GM18520 (cell line): ENCODE measurements at regions not wholly inside any gene's neighbourhood (a gene's known extent, or its start where the extent isn't known, plus 50 kb on each side); places are given as distances from the start of the nearest gene placed in this dataset.
"Not testable (repeated sequence)": the region's sequence is repeated elsewhere in the genome, so short reads cannot be mapped to it uniquely, and the experiment has no call there.

ENCODE experiments used
- ATAC-seq: cut with Tn5 transposase; IDR thresholded peaks from one replicate; pipeline ENCODE4 v1.9.1; 2021; ENCODE audit not compliant: unreplicated experiment

GRCh38 chr4:148692242-148692641 is 250.0 kb upstream of the NR3C2 start:
- ATAC-seq = no peak

DNA sequence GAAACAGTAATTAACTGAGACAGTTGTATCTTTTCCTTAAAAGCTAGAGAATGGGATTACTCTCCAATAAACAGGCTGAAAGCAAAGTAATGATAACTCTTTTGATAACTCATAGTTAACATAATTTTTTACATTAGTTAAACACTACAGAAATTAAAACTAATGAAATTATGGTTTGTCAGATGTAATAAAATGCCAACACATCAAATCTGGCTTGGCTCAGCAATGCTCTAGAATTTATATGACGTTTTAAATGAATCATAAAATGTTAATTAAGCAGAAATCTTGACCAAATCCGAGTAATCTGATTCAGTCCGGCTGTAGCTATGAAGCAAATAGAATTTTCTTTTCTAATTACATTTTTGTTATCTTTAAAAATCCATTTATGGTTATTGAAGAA is 244.2 kb upstream of the NR3C2 start:
- no peak for ATAC-seq

GRCh38 chr4:148684638-148685037 is 242.4 kb upstream of the NR3C2 start:
- ATAC-seq = no peak

DNA sequence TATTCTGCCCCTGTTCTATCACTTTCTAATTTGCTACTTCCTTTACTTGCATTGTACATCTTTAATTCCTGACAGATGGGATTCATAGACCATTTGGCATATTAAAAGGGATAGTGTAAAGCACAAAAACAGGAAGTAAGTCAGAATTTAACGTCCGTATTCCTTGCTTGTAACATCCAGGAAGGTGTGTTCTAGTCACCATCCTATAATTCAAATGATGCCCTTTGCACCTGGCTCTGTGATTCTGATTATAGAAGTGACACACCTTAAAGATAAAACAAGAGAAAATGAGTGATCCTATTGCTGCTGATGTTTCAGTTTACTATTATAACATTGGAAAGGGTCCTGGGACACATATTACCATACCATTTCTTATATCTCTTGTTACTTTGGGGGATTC is 238.7 kb upstream of the NR3C2 start:
- ATAC-seq = no peak

DNA sequence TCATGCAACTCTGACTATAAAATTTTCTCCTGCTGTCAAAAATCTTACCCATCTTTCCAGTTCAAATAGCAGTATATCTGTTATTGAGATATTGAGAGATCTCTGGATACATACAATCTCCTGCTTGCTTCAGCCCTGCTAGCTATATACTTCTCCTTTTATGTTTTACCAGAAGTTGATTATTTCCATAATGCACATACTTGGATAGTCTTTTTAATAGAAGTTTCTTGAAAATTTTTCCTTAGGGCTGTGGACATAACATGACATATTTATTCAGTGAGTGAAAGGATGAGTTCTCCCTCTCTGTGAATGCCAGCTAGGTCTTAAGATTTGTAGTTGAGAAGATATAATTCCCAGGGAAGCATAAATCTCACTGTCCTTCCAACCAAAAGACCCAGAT is 234.1 kb upstream of the NR3C2 start:
- ATAC-seq = no peak

DNA sequence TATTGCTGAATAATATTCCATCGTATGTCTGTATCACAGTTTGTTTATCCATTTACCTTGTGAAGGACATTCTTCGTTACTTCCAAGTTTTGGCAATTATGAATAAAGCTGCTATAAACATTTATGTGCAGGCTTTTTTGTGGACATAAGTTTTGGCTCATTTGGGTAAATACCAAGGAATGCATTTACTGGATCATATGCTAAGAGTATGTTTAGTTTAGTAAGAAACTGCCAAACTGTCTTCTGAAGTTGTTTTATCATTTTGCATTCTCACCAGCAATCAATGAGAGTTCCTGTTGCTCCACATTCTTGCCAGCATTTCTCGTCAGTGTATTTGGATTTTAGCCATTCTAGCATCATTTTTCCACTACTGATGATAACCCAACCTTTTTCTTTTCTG is 232.7 kb upstream of the NR3C2 start:
- ATAC-seq = no peak

DNA sequence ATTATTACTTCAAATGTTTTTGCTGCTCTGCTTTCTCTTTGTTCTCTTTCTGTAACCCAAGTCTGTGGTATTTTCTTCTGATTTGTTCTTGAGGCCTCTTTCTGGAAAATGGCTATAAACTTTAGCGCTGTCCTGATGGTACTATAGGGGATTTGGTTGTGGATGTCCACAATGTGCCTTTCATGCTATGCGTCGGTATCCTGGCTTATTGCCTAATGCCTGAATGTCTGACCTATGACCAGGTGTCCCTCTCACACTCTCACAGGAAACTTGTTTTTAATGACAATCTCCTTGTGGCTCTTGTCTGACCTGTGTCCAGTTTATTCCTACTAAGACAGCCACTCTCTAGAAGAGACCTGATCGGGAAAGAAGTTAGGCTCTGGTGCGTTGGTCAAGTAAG is 222.4 kb upstream of the NR3C2 start:
- ATAC-seq = no peak

GRCh38 chr4:148654131-148654530 is 211.9 kb upstream of the NR3C2 start:
- ATAC-seq = no peak

GRCh38 chr4:148653681-148654080 is 211.5 kb upstream of the NR3C2 start:
- ATAC-seq = no peak

DNA sequence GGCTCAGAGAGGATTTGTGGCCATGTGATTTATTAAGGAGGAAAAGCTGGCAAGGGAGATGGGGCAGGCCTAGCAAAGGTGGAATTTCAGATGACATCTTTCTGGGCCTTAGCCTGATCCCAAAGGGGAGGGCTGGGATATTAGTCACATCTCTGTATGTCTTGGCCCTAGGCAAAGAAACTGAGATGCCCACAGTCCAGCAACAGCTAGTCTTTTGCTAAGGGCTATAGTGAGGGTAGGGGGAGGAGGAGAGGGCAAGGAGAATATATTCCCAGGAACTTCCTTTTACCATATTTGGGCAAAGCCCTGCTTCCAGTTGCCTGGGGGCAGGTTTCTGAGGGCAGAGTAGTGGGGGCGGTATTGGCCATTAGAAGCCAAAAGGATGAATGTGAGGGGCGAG is 209.8 kb upstream of the NR3C2 start:
- no peak for ATAC-seq

- no peak for ATAC-seq
Measured at GRCh38 chr4:148649652-148650331, 207.6 kb upstream of the NR3C2 start.

DNA sequence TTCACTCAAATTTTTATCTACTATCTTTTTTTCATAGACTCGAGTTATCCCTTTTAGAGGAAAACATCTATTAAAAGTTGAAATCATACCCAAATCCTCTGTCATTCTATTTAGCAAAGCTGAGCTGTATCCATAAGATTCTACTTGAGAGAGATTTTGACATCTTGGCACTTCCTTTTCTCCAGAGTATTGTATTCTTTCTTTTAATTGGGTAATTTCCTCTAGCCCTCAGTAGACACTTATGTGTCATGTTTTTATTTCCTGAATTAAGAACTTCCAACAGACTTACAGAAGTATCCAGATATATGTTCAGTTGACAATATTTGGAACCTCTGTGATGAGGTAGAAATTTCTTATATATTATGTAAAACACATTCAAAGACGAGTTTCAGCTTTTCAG is 201.6 kb upstream of the NR3C2 start:
- no peak for ATAC-seq

DNA sequence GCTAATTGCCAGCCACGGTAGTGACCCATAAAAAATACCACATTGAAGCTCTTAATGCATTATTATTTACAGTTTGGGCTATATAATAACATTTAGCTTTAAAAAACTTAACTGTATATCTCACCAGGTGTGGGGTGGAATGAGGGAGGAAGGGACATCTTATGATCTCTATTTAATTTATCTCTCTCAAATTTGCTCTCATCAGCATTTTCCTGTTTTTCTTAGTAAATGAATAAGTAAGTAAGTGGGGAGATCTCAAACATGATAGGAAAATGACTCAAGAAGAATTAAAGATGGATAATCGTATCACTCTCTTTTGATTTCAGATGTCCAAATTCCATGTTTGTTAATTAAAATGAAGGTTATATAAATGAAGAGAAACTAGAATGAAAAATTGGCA is 200.7 kb upstream of the NR3C2 start:
- no peak for ATAC-seq

- ATAC-seq = not testable (repeated sequence)
Measured at GRCh38 chr4:148638079-148638478, 195.9 kb upstream of the NR3C2 start.

DNA sequence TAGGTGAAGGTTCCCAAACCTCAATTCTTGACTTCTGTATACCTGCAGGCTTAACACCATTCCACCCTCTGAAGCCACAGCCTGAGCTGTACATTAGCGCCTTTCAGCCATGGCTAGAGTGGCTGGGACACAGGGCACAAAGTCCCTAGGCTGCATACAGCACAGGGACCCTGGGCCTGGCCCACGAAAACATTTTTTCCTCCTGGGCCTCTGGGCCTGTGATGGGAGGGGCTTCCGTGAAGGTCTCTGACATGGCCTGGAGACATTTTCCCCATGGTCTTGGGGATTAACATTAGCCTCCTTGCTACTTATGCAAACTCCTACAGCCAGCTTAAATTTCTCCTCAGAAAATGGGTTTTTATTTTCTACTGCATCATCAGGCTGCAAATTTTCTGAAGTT is 195.2 kb upstream of the NR3C2 start:
- not testable (repeated sequence) for ATAC-seq

DNA sequence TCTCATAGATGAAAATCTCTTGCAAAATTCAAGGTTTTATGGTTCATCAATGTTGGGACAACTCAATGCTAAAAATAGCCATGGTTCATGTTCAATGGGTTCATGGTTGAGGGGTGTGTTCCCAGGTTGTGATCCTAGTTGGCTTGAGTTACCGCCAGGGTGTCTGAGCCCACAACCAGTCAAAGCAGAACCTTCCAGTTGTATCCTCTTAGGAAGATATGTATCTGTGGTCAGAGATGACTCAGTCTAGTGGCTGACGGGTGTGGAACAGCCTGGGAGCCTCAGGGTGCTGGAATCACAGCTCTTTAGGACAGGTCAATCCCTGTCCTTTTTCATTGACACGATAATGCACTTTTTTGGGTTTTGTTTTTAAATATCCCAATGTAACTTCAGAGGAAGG is 192.3 kb upstream of the NR3C2 start:
- no peak for ATAC-seq

DNA sequence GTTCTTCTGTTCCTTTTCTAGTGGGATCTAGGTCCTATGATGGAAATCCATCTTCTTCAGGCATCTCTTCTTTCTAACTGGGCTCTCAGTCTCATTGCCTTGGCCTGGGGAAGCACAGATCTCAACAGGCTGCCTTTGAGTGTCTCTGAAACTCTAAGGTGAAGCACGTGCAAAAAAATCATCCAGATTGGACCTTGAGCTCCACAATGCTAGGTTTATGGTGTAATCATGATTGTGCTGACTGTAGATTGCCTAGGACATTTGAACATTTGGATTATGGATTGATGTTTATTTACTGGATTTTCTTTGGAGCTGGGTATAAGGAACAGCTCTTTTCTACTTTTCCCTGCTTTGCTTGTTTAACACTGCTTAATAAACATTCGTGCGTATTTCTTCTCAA is 191.5 kb upstream of the NR3C2 start:
- no peak for ATAC-seq

DNA sequence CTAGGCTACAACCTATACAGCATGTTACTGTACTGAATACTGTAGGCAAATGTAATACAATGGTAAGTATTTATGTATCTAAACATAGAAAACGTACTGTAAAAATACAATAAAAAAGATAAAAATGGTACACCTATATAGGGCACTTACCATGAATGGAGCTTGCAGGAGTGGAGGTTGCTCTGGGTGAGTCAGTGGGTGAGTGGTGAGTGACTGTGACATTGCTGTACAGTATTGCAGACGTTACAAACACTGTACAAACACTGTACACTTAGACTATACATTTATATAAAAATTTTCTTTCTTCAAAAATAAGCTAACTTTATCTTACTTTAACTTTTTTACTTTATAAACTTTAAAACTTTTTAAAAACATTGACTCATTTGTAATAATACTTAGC is 190.3 kb upstream of the NR3C2 start:
- no peak for ATAC-seq

GRCh38 chr4:148630051-148630450 is 187.8 kb upstream of the NR3C2 start:
- ATAC-seq = no peak

DNA sequence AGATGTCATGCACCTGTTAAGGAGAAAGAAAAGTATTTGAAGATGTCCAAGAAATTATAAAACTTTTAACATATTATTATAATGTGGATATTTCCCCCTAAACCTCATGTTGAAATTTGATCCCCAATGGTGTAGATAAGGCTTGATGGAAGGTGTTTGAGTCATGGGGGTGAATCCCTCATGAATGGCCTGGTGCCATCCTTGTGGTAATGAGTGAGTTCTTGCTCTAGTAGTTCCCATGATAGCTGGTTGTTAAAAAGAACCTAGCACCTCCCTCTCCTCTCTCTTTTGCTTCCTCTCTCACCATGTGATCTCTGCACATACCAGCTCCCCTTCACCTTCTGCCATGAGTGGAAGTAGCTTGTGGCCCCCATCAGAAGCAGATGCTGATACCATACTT is 176.6 kb upstream of the NR3C2 start:
- ATAC-seq = no peak

DNA sequence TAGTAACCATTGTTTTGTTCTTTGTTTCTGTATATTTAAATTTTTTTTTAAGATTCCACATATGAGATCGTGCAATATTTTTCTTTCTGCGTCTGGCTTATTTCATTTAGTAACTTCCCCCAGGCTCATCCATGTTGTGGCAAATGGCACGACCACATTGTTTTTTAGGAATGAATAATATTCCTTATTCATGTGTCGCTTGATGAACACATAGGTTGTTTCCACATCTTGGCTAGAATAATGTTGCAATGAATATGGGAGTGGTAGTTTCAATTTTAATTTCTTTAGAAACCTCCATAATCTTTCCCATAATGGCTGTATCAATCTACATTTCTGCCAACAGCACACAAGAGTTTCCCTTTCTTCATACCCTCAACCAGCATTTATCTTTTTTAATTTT is 166.8 kb upstream of the NR3C2 start:
- no peak for ATAC-seq

DNA sequence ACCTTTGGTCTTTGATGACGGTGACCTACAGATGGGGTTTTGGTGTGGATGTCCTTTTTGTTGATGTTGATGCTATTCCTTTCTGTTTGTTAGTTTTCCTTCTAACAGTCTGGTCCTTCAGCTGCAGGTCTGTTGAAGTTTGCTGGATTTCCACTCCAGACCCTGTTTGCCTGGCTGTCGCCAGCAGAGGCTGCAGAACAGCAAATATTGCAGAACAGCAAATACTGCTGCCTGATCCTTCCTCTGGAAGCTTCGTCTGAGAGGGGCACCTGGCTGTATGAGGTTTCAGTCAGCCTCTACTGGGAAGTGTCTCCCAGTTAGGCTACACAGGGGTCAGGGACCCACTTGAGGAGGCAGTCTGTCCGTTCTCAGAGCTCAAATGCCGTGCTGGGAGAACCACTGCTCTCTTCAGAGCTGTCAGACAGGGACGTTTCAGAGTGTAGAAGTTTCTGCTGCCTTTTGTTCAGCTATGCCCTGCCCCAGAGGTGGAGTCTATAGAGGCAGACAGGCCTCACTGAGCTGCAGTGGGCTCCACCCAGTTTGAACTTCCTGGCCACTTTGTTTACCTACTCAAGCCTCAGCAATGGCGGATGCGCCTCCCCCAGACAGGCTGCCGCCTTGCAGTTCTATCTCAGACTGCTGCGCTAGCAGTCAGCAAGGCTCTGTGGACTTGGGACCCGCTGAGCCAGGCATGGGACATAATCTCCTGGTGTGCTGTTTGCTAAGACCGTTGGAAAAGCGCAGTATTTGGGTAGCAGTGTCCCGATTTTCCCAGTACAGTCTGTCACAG is 156.4 kb upstream of the NR3C2 start:
- ATAC-seq = not testable (repeated sequence)

- ATAC-seq = no peak
Measured at GRCh38 chr4:148589182-148589581, 147.0 kb upstream of the NR3C2 start.
